ENCODE measurements at regions not wholly inside any gene's neighbourhood (a gene's known extent, or its start where the extent isn't known, plus 50 kb on each side); places are given as distances from the start of the nearest gene placed in this dataset.

DNA sequence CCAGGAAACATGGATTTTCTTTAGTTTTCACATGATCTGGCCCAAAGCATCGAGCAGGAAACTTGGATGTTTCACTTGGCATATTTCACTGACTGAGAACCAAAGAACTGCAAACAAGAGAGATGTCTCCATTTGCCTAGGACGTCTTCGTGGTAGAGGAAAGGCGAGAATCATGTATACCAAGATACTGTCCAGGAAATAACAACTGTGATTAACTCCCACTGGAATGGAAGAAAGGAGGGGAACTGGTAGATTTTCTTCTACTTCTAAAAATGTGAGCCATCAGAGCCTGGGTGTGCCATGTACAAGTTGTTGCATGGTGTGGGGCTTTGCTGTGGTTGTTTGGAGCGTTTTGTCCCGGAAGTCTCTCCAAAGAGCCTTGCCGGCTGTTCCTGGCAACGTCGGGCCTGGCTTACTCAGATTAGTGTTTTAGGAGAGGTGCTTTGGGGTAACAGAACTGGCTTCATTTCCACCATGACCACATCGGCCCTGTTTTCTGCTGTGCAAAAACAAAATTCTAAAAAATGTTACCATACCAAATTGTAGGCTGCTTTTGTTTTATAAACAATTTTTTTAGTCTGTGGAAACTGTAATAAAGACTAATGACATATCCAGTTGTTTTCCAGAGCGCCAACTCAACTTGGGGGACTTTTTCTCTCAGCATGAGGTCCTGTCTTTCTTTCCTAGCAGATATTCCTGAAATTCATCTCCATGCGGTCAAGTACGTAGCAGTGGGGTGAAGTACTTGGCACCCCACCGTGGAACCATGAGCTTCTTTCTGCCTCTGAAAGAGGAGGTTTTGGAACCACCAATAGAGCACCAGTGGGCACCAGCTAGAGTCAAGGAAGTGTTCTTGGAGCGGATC is 118.3 kb downstream of the TM2D1 start:
- Histone ChIP-seq H3K36me3 (no peaks in the 10 kb centered on the region), H3K4me3 (no peak overlapping the region)

DNA sequence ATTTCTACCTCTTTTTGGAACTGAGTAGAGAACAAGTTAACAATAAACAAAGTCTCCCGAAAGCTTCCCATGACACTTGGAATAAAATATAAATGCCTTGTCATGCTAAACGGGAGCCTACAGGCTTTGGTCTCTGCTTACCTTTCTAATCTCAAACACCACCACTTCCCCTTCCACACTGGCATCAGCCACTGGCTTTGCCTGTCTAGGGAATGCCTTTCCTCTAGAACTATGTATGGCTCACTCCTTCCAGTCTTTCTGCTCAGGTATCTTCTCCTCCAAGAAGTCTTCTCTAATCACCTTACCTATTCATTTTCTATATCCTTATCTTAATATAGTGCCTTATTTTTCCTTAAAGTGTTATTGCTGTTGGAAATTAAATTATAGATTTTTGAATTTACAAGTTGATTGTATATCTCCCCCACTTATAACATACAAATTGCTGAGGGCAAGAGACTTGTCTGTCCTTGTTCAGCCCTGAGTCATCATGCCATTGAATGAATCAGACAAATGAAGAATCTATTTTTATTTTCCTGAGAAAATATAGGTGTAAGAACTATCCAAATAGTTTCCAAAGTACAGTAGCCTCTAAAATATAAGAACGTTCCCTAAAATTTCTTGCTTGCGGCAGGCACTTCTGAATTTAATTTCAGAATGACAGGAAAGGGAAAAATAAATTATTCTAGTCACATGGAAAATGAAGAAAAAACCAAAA is 119.2 kb downstream of the TM2D1 start:
- Histone ChIP-seq H3K4me1 (peaks cover 0 to 6% (median 0%) of the 10 kb centered on the region in 4 donors), H3K9me3 (no peaks in the 10 kb centered on the region), H3K36me3 (no peaks in the 10 kb centered on the region), H3K27ac (peak overlapping the region in 3 of 4 donors; percentile 0 to 79 (median 1)), H3K27me3 (no peaks in the 10 kb centered on the region), H3K4me3 (no peak overlapping the region)
- no peak for DNase-seq (ENCODE audit: low spot score in 2 of 2)
- 82 to 85% methylated on average over 4 of the region's 4 CpGs for WGBS, 2 donors
- TF ChIP-seq POLR2A (IDR thresholded peaks at IDR 0.05): no peak
- TF ChIP-seq, protein P1, sequence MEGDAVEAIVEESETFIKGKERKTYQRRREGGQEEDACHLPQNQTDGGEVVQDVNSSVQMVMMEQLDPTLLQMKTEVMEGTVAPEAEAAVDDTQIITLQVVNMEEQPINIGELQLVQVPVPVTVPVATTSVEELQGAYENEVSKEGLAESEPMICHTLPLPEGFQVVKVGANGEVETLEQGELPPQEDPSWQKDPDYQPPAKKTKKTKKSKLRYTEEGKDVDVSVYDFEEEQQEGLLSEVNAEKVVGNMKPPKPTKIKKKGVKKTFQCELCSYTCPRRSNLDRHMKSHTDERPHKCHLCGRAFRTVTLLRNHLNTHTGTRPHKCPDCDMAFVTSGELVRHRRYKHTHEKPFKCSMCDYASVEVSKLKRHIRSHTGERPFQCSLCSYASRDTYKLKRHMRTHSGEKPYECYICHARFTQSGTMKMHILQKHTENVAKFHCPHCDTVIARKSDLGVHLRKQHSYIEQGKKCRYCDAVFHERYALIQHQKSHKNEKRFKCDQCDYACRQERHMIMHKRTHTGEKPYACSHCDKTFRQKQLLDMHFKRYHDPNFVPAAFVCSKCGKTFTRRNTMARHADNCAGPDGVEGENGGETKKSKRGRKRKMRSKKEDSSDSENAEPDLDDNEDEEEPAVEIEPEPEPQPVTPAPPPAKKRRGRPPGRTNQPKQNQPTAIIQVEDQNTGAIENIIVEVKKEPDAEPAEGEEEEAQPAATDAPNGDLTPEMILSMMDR (IDR thresholded peaks at IDR 0.05): no peak
- no peak for TF ChIP-seq EP300 (IDR thresholded peaks at IDR 0.05)

More for the DNA sequence above, 118.3 kb downstream of the TM2D1 start:
- Histone ChIP-seq H3K27me3 (no peaks in the 10 kb centered on the region), H3K4me1 (peaks cover 0 to 6% (median 0%) of the 10 kb centered on the region in 4 donors), H3K9me3 (no peaks in the 10 kb centered on the region), H3K27ac (peak overlapping the region; percentile 41 to 79 (median 43))
- 66 to 71% methylated on average over 15 of the region's 15 CpGs for WGBS, 2 donors
- TF ChIP-seq, protein P1 (IDR thresholded peaks at IDR 0.05): no peak
- no peak for TF ChIP-seq POLR2A (IDR thresholded peaks at IDR 0.05)
- TF ChIP-seq EP300 (IDR thresholded peaks at IDR 0.05): peak in 1 of 2 donors; percentile 42
- peak; percentile 41 to 64 for DNase-seq (ENCODE audit: low spot score in 2 of 2)

- Histone ChIP-seq H3K4me1 (peaks cover 0 to 6% (median 0%) of the 10 kb centered on the region in 4 donors), H3K4me3 (no peak overlapping the region), H3K36me3 (no peaks in the 10 kb centered on the region), H3K27ac (no peak overlapping the region), H3K9me3 (no peaks in the 10 kb centered on the region), H3K27me3 (no peaks in the 10 kb centered on the region)
- DNase-seq (ENCODE audit: low spot score in 2 of 2): no peak
- WGBS, 2 donors: 65 to 81% methylated on average over 1 of the region's 1 CpG
- no peak for TF ChIP-seq POLR2A (IDR thresholded peaks at IDR 0.05)
- TF ChIP-seq, protein P1 (IDR thresholded peaks at IDR 0.05): no peak
- TF ChIP-seq EP300 (IDR thresholded peaks at IDR 0.05): no peak
Observed at GRCh38 chr1:61604684-61605083, 120.3 kb downstream of the TM2D1 start.

GRCh38 chr1:61604261-61604660 is 120.7 kb downstream of the TM2D1 start:
- WGBS, 2 donors: 87% methylated on average over 4 of the region's 4 CpGs
- DNase-seq (ENCODE audit: low spot score in 2 of 2): no peak
- Histone ChIP-seq H3K36me3 (no peaks in the 10 kb centered on the region), H3K27ac (no peak overlapping the region), H3K9me3 (no peaks in the 10 kb centered on the region), H3K4me3 (no peak overlapping the region), H3K4me1 (peaks cover 0 to 6% (median 0%) of the 10 kb centered on the region in 4 donors), H3K27me3 (no peaks in the 10 kb centered on the region)
- TF ChIP-seq POLR2A (IDR thresholded peaks at IDR 0.05): no peak
- TF ChIP-seq, protein P1 (IDR thresholded peaks at IDR 0.05): no peak
- TF ChIP-seq EP300 (IDR thresholded peaks at IDR 0.05): no peak

DNA sequence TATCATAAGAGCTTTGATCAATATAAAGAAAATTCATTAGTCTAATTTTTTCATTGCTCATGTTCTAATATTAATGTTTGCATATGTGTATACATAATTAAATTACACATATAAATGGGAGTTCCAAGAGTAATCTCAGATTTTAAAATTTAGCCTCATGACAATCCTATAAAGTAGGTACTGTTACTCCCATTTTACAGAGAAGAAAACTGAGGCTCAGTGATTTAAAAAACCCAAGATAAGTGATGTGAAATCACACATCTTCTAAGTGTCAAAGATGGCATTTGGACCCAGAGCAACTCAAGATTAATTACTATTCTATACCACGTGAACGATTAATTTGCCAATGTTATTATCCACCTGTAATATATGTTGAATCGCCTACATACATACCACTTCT is 122.3 kb downstream of the TM2D1 start:
- Histone ChIP-seq H3K4me3 (no peak overlapping the region), H3K27me3 (no peaks in the 10 kb centered on the region), H3K9me3 (no peaks in the 10 kb centered on the region), H3K27ac (no peak overlapping the region), H3K4me1 (peaks cover 0 to 6% (median 0%) of the 10 kb centered on the region in 4 donors), H3K36me3 (no peaks in the 10 kb centered on the region)
- TF ChIP-seq, protein P1 (IDR thresholded peaks at IDR 0.05): no peak
- DNase-seq (ENCODE audit: low spot score in 2 of 2): no peak
- WGBS, 2 donors: 85 to 95% methylated on average over 3 of the region's 3 CpGs

Measured in tibial nerve (tissue), 4 donors.